ENCODE measurements at regions not wholly inside any gene's neighbourhood (a gene's known extent, or its start where the extent isn't known, plus 50 kb on each side); places are given as distances from the start of the nearest gene placed in this dataset.

GRCh38 chr2:146128216-146128615 is 1608.3 kb upstream of the ZEB2 start:
- TF ChIP-seq, protein P1, sequence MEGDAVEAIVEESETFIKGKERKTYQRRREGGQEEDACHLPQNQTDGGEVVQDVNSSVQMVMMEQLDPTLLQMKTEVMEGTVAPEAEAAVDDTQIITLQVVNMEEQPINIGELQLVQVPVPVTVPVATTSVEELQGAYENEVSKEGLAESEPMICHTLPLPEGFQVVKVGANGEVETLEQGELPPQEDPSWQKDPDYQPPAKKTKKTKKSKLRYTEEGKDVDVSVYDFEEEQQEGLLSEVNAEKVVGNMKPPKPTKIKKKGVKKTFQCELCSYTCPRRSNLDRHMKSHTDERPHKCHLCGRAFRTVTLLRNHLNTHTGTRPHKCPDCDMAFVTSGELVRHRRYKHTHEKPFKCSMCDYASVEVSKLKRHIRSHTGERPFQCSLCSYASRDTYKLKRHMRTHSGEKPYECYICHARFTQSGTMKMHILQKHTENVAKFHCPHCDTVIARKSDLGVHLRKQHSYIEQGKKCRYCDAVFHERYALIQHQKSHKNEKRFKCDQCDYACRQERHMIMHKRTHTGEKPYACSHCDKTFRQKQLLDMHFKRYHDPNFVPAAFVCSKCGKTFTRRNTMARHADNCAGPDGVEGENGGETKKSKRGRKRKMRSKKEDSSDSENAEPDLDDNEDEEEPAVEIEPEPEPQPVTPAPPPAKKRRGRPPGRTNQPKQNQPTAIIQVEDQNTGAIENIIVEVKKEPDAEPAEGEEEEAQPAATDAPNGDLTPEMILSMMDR (IDR thresholded peaks at IDR 0.05), result no peak
- no peak for TF ChIP-seq POLR2AphosphoS5 (IDR thresholded peaks at IDR 0.05)
